HL-60 (cell line): ENCODE measurements at regions not wholly inside any gene's neighbourhood (a gene's known extent, or its start where the extent isn't known, plus 50 kb on each side); places are given as distances from the start of the nearest gene placed in this dataset.

Experiments
- CTCF ChIP-seq: IDR thresholded peaks from one replicate; pipeline ENCODE4 v1.5.1; 2011; ENCODE audit warnings: low read length, control low read depth, inconsistent platforms; ENCODE audit not compliant: insufficient read depth
- POLR2AphosphoS5 ChIP-seq: IDR thresholded peaks from 2 replicates; pipeline ENCODE4 v1.6.1; 2012; ENCODE audit warnings: low read depth

- no peak for TF ChIP-seq CTCF
- no peak for TF ChIP-seq POLR2AphosphoS5
These were observed 242.9 kb downstream of the PTEN start for GRCh38 chr10:88106366-88106765.
